Transverse colon (tissue), 3 donors: ENCODE measurements at regions not wholly inside any gene's neighbourhood (a gene's known extent, or its start where the extent isn't known, plus 50 kb on each side); places are given as distances from the start of the nearest gene placed in this dataset.

Source experiments
- POLR2A ChIP-seq: fragments of 450-650 bp; IDR thresholded peaks from one replicate; pipeline ENCODE4 v1.6.1; 2016; ENCODE audit warnings: antibody characterized with exemption, mild to moderate bottlenecking, moderate library complexity
- TF ChIP-seq, protein P1 (sequence below), 5 experiments: fragments of 200-600 bp in 3 of 5; fragments of 450-650 bp in 2 of 5; sonication (generic) in 3 of 5; IDR thresholded peaks; 1 replicate in 2 of 5; 2 replicates in 3 of 5; pipeline ENCODE4 v1.5.1; 2016 to 2017; ENCODE audit warnings: antibody characterized with exemption in 5 of 5, inconsistent platforms in 3 of 5, mild to moderate bottlenecking in 2 of 5, moderate library complexity in 1 of 5

DNA sequence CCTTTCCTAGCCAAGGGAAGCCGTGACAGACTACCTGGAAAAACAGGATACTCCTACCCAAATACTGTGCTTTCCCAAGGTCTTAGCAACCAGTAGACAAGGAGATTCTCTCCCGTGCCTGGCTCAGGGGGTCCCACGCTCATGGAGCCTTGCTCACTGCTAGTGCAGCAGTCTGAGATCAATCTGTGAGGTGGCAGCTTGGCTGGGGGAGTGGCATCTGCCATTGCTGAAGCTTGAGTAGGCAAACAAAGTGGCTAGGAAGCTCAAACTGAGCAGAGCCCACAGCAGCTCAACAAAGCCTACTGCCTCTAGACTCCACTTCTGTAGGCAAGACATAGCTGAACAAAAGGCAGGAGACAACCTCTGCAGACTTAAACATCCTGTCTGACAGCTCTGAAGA, 177.1 kb downstream of the PARM1 start:
- TF ChIP-seq POLR2A: no peak
- TF ChIP-seq, protein P1, sequence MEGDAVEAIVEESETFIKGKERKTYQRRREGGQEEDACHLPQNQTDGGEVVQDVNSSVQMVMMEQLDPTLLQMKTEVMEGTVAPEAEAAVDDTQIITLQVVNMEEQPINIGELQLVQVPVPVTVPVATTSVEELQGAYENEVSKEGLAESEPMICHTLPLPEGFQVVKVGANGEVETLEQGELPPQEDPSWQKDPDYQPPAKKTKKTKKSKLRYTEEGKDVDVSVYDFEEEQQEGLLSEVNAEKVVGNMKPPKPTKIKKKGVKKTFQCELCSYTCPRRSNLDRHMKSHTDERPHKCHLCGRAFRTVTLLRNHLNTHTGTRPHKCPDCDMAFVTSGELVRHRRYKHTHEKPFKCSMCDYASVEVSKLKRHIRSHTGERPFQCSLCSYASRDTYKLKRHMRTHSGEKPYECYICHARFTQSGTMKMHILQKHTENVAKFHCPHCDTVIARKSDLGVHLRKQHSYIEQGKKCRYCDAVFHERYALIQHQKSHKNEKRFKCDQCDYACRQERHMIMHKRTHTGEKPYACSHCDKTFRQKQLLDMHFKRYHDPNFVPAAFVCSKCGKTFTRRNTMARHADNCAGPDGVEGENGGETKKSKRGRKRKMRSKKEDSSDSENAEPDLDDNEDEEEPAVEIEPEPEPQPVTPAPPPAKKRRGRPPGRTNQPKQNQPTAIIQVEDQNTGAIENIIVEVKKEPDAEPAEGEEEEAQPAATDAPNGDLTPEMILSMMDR (IDR thresholded peaks at IDR 0.05): no peak
